HCT116 (cell line): ENCODE measurements at regions not wholly inside any gene's neighbourhood (a gene's known extent, or its start where the extent isn't known, plus 50 kb on each side); places are given as distances from the start of the nearest gene placed in this dataset.

Experiments used
- ATAC-seq: fragments of 200-7000 bp; cut with Tn5 transposase; 2 replicates; pipeline ENCODE4 v1.9.1; 2020; ENCODE audit warnings: mild to moderate bottlenecking, moderate library complexity
- BruUV-seq: library from RNA; stranded (reverse); fragments of 400-500 nt; replicated peaks from 2 replicates; lab custom pipeline; 2021; lab: Mats Ljungman, UMichigan
- CTCF ChIA-PET: fragments of 300-600 bp; sonication (Branson Sonifier 250); formaldehyde crosslinking; loops from one replicate; lab custom pipeline; 2021; ENCODE audit warnings: antibody characterized with exemption; lab: Charles Lee
- POLR2A ChIA-PET: fragments of 300-600, 350-600 bp; sonication (Branson Sonifier 250); formaldehyde crosslinking; loops from one replicate; lab custom pipeline; 2021; ENCODE audit warnings: antibody characterized with exemption; lab: Charles Lee
- RAD21 ChIA-PET, 2 experiments: fragments of 300-600 bp; sonication (Branson Sonifier 250); formaldehyde crosslinking; loops; one replicate each; lab custom pipeline; 2023; ENCODE audit warnings: low total read pairs in 2 of 2; ENCODE audit not compliant: uncharacterized antibody in 2 of 2, unreplicated experiment in 2 of 2, low non-redundant PET in 1 of 2; lab: Charles Lee
- DNase-seq: peaks from one replicate; pipeline ENCODE4 v3.0.0-alpha.2; 2010; ENCODE audit warnings: low read depth, low spot score
- H2AFZ ChIP-seq: fragments of 200-600 bp; shearing (Covaris generic), sonication (generic); 2 replicates; pipeline ENCODE4 v1.6.1; 2017; ENCODE audit warnings: low read depth, mixed run types, mixed read lengths, antibody characterized with exemption, low read length; ENCODE audit not compliant: poor library complexity, severe bottlenecking
- H3K27ac ChIP-seq: 2 replicates; pipeline ENCODE4 v1.5.1; 2012; ENCODE audit warnings: low read depth, low read length
- H3K27me3 ChIP-seq: fragments of 200-600 bp; sonication (generic); 2 replicates; pipeline ENCODE4 v1.6.1; 2016; ENCODE audit warnings: mixed run types, low read length, mixed read lengths; ENCODE audit not compliant: insufficient read depth
- H3K36me3 ChIP-seq, 2 experiments: fragments of 200-500 bp in 1 of 2; fragments of 200-600 bp in 1 of 2; sonication (Bioruptor generic) in 1 of 2; sonication (generic) in 1 of 2; 2 replicates each; pipeline versions ENCODE4 v1.5.1 to v1.6.1; 2014 to 2016; ENCODE audit warnings: low read length in 2 of 2, inconsistent platforms in 1 of 2, mixed read lengths in 1 of 2, mixed run types in 1 of 2; ENCODE audit not compliant: insufficient read depth in 2 of 2, control insufficient read depth in 1 of 2
- H3K4me1 ChIP-seq, 2 experiments: fragments of 200-600 bp in 1 of 2; sonication (generic) in 1 of 2; 2 replicates each; pipeline versions ENCODE4 v1.5.1 to v1.6.1; 2012 to 2017; ENCODE audit warnings: low read length in 2 of 2, inconsistent platforms in 1 of 2, mild to moderate bottlenecking in 1 of 2, mixed read lengths in 1 of 2, mixed run types in 1 of 2, moderate library complexity in 1 of 2; ENCODE audit not compliant: insufficient read depth in 2 of 2, control insufficient read depth in 1 of 2
- H3K4me2 ChIP-seq: fragments of 200-600 bp; sonication (generic); 2 replicates; pipeline ENCODE4 v1.6.1; 2017; ENCODE audit warnings: mixed run types, low read length, mixed read lengths
- H3K4me3 ChIP-seq, 2 experiments: fragments of 200-600 bp in 1 of 2; sonication (generic) in 1 of 2; replicated peaks in 1 of 2; 2 replicates each; pipeline ENCODE4 v1.5.1; 2011 to 2016; ENCODE audit warnings: low read length in 2 of 2, control low read depth in 1 of 2, low read depth in 1 of 2, mild to moderate bottlenecking in 1 of 2, mixed read lengths in 1 of 2, mixed run types in 1 of 2
- H3K79me2 ChIP-seq: fragments of 200-600 bp; sonication (generic); 2 replicates; pipeline ENCODE4 v1.6.1; 2017; ENCODE audit warnings: mild to moderate bottlenecking, mixed run types, low read length, moderate library complexity, mixed read lengths; ENCODE audit not compliant: insufficient read depth
- H3K9ac ChIP-seq: fragments of 200-600 bp; sonication (generic); 2 replicates; pipeline ENCODE4 v1.6.1; 2016; ENCODE audit warnings: low read length, mixed read lengths
- H3K9me2 ChIP-seq: fragments of 200-600 bp; sonication (generic), shearing (Covaris generic); 2 replicates; pipeline ENCODE4 v1.6.1; 2017; ENCODE audit warnings: mixed run types, mild to moderate bottlenecking, moderate library complexity; ENCODE audit not compliant: insufficient read depth
- H3K9me3 ChIP-seq, 2 experiments: fragments of 200-500 bp in 1 of 2; fragments of 200-600 bp in 1 of 2; sonication (Bioruptor generic) in 1 of 2; sonication (generic) in 1 of 2; 2 replicates each; pipeline ENCODE4 v1.6.1; 2014 to 2017; ENCODE audit warnings: low read length in 2 of 2, mixed read lengths in 2 of 2, inconsistent platforms in 1 of 2, low read depth in 1 of 2, mild to moderate bottlenecking in 1 of 2, mixed run types in 1 of 2, moderate library complexity in 1 of 2; ENCODE audit not compliant: control insufficient read depth in 1 of 2, insufficient read depth in 1 of 2
- H4K20me1 ChIP-seq: fragments of 200-600 bp; sonication (generic), shearing (Covaris generic); 2 replicates; pipeline ENCODE4 v1.6.1; 2017; ENCODE audit warnings: mixed run types, mild to moderate bottlenecking, moderate library complexity; ENCODE audit not compliant: insufficient read depth
- CBX3 ChIP-seq: IDR thresholded peaks from 2 replicates; pipeline ENCODE4 v1.6.1; 2012; ENCODE audit warnings: low read depth
- CEBPB ChIP-seq: IDR thresholded peaks from 2 replicates; pipeline ENCODE4 v1.6.1; 2012; ENCODE audit warnings: low read depth
- EZH2phosphoT487 ChIP-seq: fragments of 200-600 bp; IDR thresholded peaks from 2 replicates; pipeline ENCODE4 v1.6.1; 2018; ENCODE audit warnings: antibody characterized with exemption, borderline replicate concordance
- MAX ChIP-seq: IDR thresholded peaks from 2 replicates; pipeline ENCODE4 v1.6.1; 2012
- POLR2A ChIP-seq: IDR thresholded peaks from 2 replicates; pipeline ENCODE4 v1.7.0; 2011; ENCODE audit warnings: borderline replicate concordance; ENCODE audit not compliant: insufficient read depth, insufficient read length; ENCODE audit errors: extremely low read depth
- RAD21 ChIP-seq: IDR thresholded peaks from 2 replicates; pipeline ENCODE4 v1.6.1; 2012; ENCODE audit warnings: low read depth, mild to moderate bottlenecking
- SIN3A ChIP-seq: IDR thresholded peaks from 2 replicates; pipeline ENCODE4 v1.6.1; 2012; ENCODE audit warnings: low read depth
- YY1 ChIP-seq: IDR thresholded peaks from 2 replicates; pipeline ENCODE4 v1.6.1; 2011; ENCODE audit warnings: low read length, low read depth, moderate library complexity, mild to moderate bottlenecking; ENCODE audit not compliant: insufficient replicate concordance; ENCODE audit errors: extremely low read depth
- ZNF274 ChIP-seq: fragments of 200-500 bp; sonication (Bioruptor generic); IDR thresholded peaks from 2 replicates; pipeline ENCODE4 v1.6.1; 2014; ENCODE audit warnings: mild to moderate bottlenecking, low read depth, low read length, inconsistent platforms
- intact Hi-C: fragments of 100-400 bp; cut with micrococcal nuclease; formaldehyde crosslinking; loops from 2 replicates; pipeline ENCODE4 v1.10.0; 2022
- TF ChIP-seq, protein P1 (sequence below), 3 experiments: fragments of 200-600 bp in 1 of 3; sonication (generic) in 1 of 3; IDR thresholded peaks in 2 of 3; conservative IDR thresholded peaks in 1 of 3; 2 replicates each; pipeline ENCODE4 v1.5.1; 2012 to 2017; ENCODE audit warnings: low read depth in 2 of 3, low read length in 2 of 3, antibody characterized with exemption in 1 of 3, borderline replicate concordance in 1 of 3, control low read depth in 1 of 3, mild to moderate bottlenecking in 1 of 3, mixed read lengths in 1 of 3, mixed run types in 1 of 3, moderate library complexity in 1 of 3; ENCODE audit not compliant: insufficient read depth in 1 of 3
- TF ChIP-seq, protein P2 (sequence below): IDR thresholded peaks from 2 replicates; pipeline ENCODE4 v1.6.1; 2012; ENCODE audit warnings: low read depth

GRCh38 chr6:12395898-12396297, 105.7 kb downstream of the EDN1 start:
- TF ChIP-seq CBX3, result no peak
- TF ChIP-seq SIN3A, result no peak
- TF ChIP-seq, protein P1, sequence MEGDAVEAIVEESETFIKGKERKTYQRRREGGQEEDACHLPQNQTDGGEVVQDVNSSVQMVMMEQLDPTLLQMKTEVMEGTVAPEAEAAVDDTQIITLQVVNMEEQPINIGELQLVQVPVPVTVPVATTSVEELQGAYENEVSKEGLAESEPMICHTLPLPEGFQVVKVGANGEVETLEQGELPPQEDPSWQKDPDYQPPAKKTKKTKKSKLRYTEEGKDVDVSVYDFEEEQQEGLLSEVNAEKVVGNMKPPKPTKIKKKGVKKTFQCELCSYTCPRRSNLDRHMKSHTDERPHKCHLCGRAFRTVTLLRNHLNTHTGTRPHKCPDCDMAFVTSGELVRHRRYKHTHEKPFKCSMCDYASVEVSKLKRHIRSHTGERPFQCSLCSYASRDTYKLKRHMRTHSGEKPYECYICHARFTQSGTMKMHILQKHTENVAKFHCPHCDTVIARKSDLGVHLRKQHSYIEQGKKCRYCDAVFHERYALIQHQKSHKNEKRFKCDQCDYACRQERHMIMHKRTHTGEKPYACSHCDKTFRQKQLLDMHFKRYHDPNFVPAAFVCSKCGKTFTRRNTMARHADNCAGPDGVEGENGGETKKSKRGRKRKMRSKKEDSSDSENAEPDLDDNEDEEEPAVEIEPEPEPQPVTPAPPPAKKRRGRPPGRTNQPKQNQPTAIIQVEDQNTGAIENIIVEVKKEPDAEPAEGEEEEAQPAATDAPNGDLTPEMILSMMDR (IDR thresholded peaks at IDR 0.05 in 2 of 3, conservative IDR thresholded peaks at IDR 0.05 in 1 of 3; ENCODE audit: borderline replicate concordance in 1 of 3, insufficient read depth in 1 of 3, low read depth in 2 of 3, low read length in 2 of 3), result peak in 2 of 3 experiments; percentile 22 to 24; a peak in 1 of 6 replicates
- TF ChIP-seq RAD21, result peak; percentile 40
- no peaks in the 10 kb centered on the region for H3K4me1 ChIP-seq
- H3K27me3 ChIP-seq, result no peaks in the 10 kb centered on the region
- intact Hi-C loops, result no loop called here
- no peak overlapping the region for H2AFZ ChIP-seq
- CTCF ChIA-PET, result no interaction called here
- no peak overlapping the region for H3K9ac ChIP-seq
- POLR2A ChIA-PET, result no interaction called here
- no peaks in the 10 kb centered on the region for H3K9me3 ChIP-seq
- H4K20me1 ChIP-seq, result no peaks in the 10 kb centered on the region
- RAD21 ChIA-PET, result no interaction called here
- BruUV-seq, result no TSS peak
- no peak overlapping the region for H3K27ac ChIP-seq
- H3K4me3 ChIP-seq, result no peak overlapping the region
- no peak overlapping the region for H3K4me2 ChIP-seq
- no peaks in the 10 kb centered on the region for H3K79me2 ChIP-seq
- ATAC-seq, result no peak
- no peaks in the 10 kb centered on the region for H3K9me2 ChIP-seq
- H3K36me3 ChIP-seq, result no peaks in the 10 kb centered on the region
- DNase-seq, result no peak

- no peaks in the 10 kb centered on the region for H3K36me3 ChIP-seq
- no peak overlapping the region for H3K4me3 ChIP-seq
- no peaks in the 10 kb centered on the region for H4K20me1 ChIP-seq
- H3K4me1 ChIP-seq, result peaks cover 0 to 17% of the 10 kb centered on the region in 2 experiments; a peak in 2 of 4 replicates
- DNase-seq (no peak), ATAC-seq (no peak)
- H3K27ac ChIP-seq, result no peak overlapping the region
- intact Hi-C loops, result no loop called here
- POLR2A ChIA-PET, result no interaction called here
- CTCF ChIA-PET, result no interaction called here
- H3K9me2 ChIP-seq, result no peaks in the 10 kb centered on the region
- H3K9me3 ChIP-seq, result no peaks in the 10 kb centered on the region
- BruUV-seq, result no TSS peak
- RAD21 ChIA-PET, result no interaction called here
- H3K27me3 ChIP-seq, result no peaks in the 10 kb centered on the region
- no peaks in the 10 kb centered on the region for H3K79me2 ChIP-seq
- no peak overlapping the region for H3K4me2 ChIP-seq
- no peak overlapping the region for H3K9ac ChIP-seq
- H2AFZ ChIP-seq, result no peak overlapping the region
- TF ChIP-seq ZNF274 (no peak), RAD21 (no peak), YY1 (no peak), CEBPB (no peak), CBX3 (no peak), SIN3A (no peak), EZH2phosphoT487 (no peak), MAX (no peak), POLR2A (no peak)
- TF ChIP-seq, protein P2, sequence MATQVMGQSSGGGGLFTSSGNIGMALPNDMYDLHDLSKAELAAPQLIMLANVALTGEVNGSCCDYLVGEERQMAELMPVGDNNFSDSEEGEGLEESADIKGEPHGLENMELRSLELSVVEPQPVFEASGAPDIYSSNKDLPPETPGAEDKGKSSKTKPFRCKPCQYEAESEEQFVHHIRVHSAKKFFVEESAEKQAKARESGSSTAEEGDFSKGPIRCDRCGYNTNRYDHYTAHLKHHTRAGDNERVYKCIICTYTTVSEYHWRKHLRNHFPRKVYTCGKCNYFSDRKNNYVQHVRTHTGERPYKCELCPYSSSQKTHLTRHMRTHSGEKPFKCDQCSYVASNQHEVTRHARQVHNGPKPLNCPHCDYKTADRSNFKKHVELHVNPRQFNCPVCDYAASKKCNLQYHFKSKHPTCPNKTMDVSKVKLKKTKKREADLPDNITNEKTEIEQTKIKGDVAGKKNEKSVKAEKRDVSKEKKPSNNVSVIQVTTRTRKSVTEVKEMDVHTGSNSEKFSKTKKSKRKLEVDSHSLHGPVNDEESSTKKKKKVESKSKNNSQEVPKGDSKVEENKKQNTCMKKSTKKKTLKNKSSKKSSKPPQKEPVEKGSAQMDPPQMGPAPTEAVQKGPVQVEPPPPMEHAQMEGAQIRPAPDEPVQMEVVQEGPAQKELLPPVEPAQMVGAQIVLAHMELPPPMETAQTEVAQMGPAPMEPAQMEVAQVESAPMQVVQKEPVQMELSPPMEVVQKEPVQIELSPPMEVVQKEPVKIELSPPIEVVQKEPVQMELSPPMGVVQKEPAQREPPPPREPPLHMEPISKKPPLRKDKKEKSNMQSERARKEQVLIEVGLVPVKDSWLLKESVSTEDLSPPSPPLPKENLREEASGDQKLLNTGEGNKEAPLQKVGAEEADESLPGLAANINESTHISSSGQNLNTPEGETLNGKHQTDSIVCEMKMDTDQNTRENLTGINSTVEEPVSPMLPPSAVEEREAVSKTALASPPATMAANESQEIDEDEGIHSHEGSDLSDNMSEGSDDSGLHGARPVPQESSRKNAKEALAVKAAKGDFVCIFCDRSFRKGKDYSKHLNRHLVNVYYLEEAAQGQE, result no peak
- TF ChIP-seq, protein P1 (IDR thresholded peaks at IDR 0.05 in 2 of 3, conservative IDR thresholded peaks at IDR 0.05 in 1 of 3; ENCODE audit: borderline replicate concordance in 1 of 3, insufficient read depth in 1 of 3, low read depth in 2 of 3, low read length in 2 of 3), result no peak
Observed at GRCh38 chr6:12401200-12401599, 111.0 kb downstream of the EDN1 start.
